Stimulated activated CD4-positive, alpha-beta T cell treated with anti-CD3 and anti-CD28 coated beads, Interleukin-2, amount 100 ng/mL, for 24 hours (primary cell): ENCODE measurements at regions not wholly inside any gene's neighbourhood (a gene's known extent, or its start where the extent isn't known, plus 50 kb on each side); places are given as distances from the start of the nearest gene placed in this dataset.
"Not testable (repeated sequence)": the region's sequence is repeated elsewhere in the genome, so short reads cannot be mapped to it uniquely, and the experiment has no call there.

Experiments used
- DNase-seq, 2 donors: peaks; one replicate each; pipeline ENCODE4 v3.0.0-alpha.2; 2020

GRCh38 chr2:146433116-146433875 is 1411.5 kb upstream of the ACVR2A start:
- no peak for DNase-seq

DNA sequence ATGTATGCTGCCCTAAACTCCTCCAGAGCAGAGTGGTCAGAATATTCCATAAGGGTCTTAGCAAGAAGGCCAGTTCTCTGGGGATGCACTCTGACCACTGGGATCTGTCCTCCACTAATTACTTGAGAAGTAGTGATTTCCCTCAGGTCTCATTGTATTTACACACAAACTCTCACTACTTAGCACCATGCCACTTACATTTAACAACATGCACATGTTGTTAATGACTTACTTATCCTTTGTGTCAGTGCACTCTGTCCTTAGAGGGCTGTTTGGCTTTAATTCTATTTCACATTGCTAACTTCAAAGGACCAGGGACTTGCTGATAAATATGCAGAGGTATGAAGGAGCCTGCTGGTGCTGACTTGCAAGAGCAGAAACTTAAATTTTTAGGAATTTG is 1415.5 kb upstream of the ACVR2A start:
- no peak for DNase-seq

GRCh38 chr2:146417942-146418341 is 1426.9 kb upstream of the ACVR2A start:
- DNase-seq, result no peak

GRCh38 chr2:146415291-146415690 is 1429.5 kb upstream of the ACVR2A start:
- DNase-seq, result no peak

DNA sequence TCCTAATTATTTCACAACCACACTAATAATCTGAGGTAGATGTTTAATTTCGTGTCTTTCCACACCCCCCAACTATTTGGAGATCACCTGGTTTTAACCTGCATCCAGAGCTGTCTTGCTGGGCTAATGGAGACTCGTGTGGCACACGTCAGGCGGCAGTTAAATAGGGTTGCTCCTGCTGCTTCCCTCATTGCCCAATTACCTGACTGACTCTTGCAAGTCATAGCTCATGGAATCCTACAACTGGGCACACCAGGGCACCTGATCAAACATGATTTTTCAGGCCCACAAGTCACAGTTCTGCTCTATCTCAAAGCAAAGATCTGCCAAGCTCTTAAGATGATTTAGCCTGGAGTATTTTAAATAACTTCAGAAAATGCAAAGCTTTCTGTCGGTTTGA is 1430.4 kb upstream of the ACVR2A start:
- no peak for DNase-seq

GRCh38 chr2:146413086-146413610 is 1431.7 kb upstream of the ACVR2A start:
- DNase-seq, result no peak

DNA sequence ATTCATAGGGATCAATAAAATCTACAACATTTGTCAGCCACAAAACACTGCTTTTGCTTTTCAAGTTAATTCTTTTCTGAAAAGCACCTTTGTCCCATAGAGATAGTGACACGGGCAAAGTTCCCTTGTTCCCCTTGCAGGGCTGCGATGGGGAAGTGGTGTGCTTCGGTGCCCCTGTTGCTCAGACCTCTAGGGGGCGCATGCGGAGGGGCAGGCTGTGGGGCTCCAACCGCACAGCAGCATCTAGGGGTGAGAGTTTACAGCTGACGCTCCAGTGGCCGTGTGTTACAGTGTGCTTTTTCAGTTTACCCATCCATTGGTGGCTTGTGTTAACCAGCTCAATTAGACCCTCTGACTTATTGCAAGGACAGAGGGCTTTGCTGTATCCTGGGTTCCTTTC is 1432.2 kb upstream of the ACVR2A start:
- DNase-seq, result no peak

GRCh38 chr2:146405402-146406309 is 1439.2 kb upstream of the ACVR2A start:
- DNase-seq, result not testable (repeated sequence)

GRCh38 chr2:146403546-146404160 is 1441.2 kb upstream of the ACVR2A start:
- not testable (repeated sequence) for DNase-seq

- no peak for DNase-seq
Measured at GRCh38 chr2:146392631-146393030, 1452.2 kb upstream of the ACVR2A start.

GRCh38 chr2:146392186-146392585 is 1452.6 kb upstream of the ACVR2A start:
- no peak for DNase-seq

- no peak for DNase-seq
Measured at GRCh38 chr2:146388757-146389156, 1456.1 kb upstream of the ACVR2A start.

DNA sequence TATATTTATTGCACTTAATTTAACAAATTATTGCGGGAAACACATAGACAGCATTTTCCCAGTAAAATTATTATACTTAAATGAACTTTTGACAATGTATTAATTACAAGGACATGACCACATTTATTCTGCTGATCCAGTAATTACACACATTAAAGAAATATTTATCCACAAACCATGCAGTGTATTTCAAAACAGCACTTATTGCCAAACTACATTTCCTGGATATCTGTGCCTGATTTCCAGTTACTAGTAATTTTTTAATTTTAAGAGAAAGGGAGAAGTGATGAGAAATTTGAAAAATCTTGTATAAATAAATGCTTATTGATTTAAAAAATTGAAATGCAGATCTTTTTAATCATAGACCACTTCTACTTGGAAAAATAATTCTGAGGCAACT is 1458.7 kb upstream of the ACVR2A start:
- no peak for DNase-seq

- DNase-seq, result no peak
Measured at GRCh38 chr2:146385031-146385430, 1459.8 kb upstream of the ACVR2A start.

GRCh38 chr2:146376511-146377064 is 1468.2 kb upstream of the ACVR2A start:
- no peak for DNase-seq

DNA sequence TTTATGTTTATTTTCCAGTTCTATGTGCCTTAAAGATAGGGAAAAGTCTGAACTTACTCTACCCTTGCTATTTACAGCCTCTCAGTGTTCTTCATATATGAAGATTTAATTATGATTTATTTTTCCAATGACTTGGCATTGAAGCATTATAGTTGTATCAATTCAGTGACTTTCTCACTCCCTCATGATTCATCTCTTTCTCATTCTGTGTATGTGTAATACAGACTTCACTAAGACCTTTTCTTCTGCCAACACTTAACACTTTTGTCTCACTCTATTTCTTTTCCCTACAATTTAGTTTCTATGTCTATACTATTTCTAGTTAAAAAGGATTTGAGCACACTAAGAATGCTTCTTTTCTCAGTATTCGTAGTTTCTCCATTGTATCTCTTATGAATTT is 1470.3 kb upstream of the ACVR2A start:
- DNase-seq, result no peak

GRCh38 chr2:146371364-146371763 is 1473.5 kb upstream of the ACVR2A start:
- DNase-seq, result not testable (repeated sequence)

- no peak for DNase-seq
Measured at GRCh38 chr2:146370826-146371225, 1474.0 kb upstream of the ACVR2A start.

GRCh38 chr2:146366276-146366675 is 1478.6 kb upstream of the ACVR2A start:
- DNase-seq, result no peak

GRCh38 chr2:146365041-146365440 is 1479.8 kb upstream of the ACVR2A start:
- no peak for DNase-seq

DNA sequence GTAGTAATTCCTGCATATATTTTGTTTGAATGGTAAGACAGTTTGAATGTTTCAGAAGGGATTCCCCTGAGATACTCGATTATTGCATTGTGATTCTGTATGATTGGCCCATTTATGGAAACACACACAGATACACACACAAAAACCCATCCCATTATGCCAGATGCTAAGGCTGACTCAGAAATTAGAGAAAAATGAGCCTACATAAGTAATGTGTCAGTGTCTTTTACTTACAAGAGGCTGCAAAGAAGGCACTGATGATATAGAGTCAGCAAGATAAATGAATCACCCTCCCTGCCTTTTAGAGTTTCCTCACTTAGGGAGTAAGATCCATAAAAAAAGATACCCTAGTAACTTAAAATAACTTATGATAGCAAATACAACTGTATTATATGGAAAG is 1481.1 kb upstream of the ACVR2A start:
- DNase-seq, result no peak

DNA sequence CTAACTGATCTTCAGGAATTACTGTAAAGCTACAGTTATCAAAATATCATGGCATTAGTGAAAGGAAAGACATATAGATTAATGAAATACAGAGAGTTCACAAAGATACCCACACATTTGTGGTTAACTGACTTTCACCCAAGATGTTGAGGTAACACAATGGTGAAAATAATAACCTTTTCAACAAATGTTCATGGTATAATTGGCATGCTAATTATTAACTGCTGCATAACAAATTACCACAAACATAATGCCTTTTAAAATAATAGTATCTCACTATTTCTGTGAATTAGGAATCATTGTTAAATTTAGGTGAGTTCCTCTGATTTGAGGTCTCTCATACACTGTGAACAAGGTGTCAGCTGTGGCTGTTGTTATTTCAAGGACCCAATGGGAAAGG is 1493.1 kb upstream of the ACVR2A start:
- DNase-seq, result no peak

DNA sequence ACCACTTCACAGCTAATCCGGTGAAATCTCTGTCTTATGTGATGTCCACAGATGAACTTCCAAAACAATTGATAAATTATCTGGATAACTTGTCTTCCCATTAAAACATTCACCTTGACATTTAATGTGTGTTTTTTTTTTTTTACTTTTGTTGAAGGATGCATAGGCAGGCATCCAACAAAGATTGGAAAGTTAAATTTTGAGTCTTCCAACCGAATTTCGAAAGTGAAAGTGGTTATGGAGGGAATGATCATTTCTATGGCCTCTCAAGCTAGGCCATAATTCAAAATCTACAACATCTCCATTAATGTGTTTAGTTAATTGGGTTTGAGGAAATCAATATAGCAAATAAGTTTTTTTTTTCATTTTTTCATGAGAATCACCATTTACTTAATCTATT is 1495.5 kb upstream of the ACVR2A start:
- no peak for DNase-seq
